HCT116 (cell line): ENCODE measurements at regions not wholly inside any gene's neighbourhood (a gene's known extent, or its start where the extent isn't known, plus 50 kb on each side); places are given as distances from the start of the nearest gene placed in this dataset.

Experiments
- CBX3 ChIP-seq: IDR thresholded peaks from 2 replicates; pipeline ENCODE4 v1.6.1; 2012; ENCODE audit warnings: low read depth
- CEBPB ChIP-seq: IDR thresholded peaks from 2 replicates; pipeline ENCODE4 v1.6.1; 2012; ENCODE audit warnings: low read depth
- EZH2 ChIP-seq: fragments of 200-600 bp; sonication (generic); IDR thresholded peaks from 2 replicates; pipeline ENCODE4 v1.6.1; 2017; ENCODE audit warnings: antibody characterized with exemption, mixed run types
- EZH2phosphoT487 ChIP-seq: fragments of 200-600 bp; IDR thresholded peaks from 2 replicates; pipeline ENCODE4 v1.6.1; 2018; ENCODE audit warnings: antibody characterized with exemption, borderline replicate concordance
- JUND ChIP-seq: IDR thresholded peaks from 2 replicates; pipeline ENCODE4 v1.6.1; 2012
- POLR2A ChIP-seq: IDR thresholded peaks from 2 replicates; pipeline ENCODE4 v1.7.0; 2011; ENCODE audit warnings: borderline replicate concordance; ENCODE audit not compliant: insufficient read depth, insufficient read length; ENCODE audit errors: extremely low read depth
- POLR2AphosphoS5 ChIP-seq: IDR thresholded peaks from 2 replicates; pipeline ENCODE4 v1.6.1; 2011; ENCODE audit warnings: mild to moderate bottlenecking, low read depth, low read length, moderate library complexity
- SIN3A ChIP-seq: IDR thresholded peaks from 2 replicates; pipeline ENCODE4 v1.6.1; 2012; ENCODE audit warnings: low read depth
- YY1 ChIP-seq: IDR thresholded peaks from 2 replicates; pipeline ENCODE4 v1.6.1; 2011; ENCODE audit warnings: low read length, low read depth, moderate library complexity, mild to moderate bottlenecking; ENCODE audit not compliant: insufficient replicate concordance; ENCODE audit errors: extremely low read depth
- ZFX ChIP-seq: fragments of 450-650 bp; IDR thresholded peaks from 2 replicates; pipeline ENCODE4 v1.6.1; 2017
- ZNF274 ChIP-seq: fragments of 200-500 bp; sonication (Bioruptor generic); IDR thresholded peaks from 2 replicates; pipeline ENCODE4 v1.6.1; 2014; ENCODE audit warnings: mild to moderate bottlenecking, low read depth, low read length, inconsistent platforms
- TF ChIP-seq, protein P1 (sequence below), 3 experiments: fragments of 200-600 bp in 1 of 3; sonication (generic) in 1 of 3; IDR thresholded peaks in 2 of 3; conservative IDR thresholded peaks in 1 of 3; 2 replicates each; pipeline ENCODE4 v1.5.1; 2012 to 2017; ENCODE audit warnings: low read depth in 2 of 3, low read length in 2 of 3, antibody characterized with exemption in 1 of 3, borderline replicate concordance in 1 of 3, control low read depth in 1 of 3, mild to moderate bottlenecking in 1 of 3, mixed read lengths in 1 of 3, mixed run types in 1 of 3, moderate library complexity in 1 of 3; ENCODE audit not compliant: insufficient read depth in 1 of 3
- TF ChIP-seq, protein P2 (sequence below): IDR thresholded peaks from 2 replicates; pipeline ENCODE4 v1.6.1; 2012

DNA sequence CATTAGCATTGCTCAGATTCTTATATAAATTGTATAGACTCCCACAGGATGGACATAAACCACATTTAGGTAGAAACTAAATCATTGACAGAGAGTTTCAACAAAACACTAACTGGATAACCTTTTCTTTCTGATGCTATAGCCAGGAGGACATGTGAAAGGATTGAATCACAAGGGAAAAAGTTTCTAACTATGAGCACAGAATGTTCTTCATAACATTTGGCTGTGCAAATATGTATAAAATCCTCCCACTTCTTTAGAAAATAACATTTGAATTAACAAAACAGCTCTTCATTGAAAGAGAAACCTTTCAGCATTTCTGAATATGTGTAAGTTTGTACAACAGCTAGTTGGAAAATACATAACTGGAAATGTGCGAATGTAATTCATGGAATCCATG, 167.3 kb downstream of the TBX15 start:
- TF ChIP-seq POLR2A, result no peak
- TF ChIP-seq, protein P1, sequence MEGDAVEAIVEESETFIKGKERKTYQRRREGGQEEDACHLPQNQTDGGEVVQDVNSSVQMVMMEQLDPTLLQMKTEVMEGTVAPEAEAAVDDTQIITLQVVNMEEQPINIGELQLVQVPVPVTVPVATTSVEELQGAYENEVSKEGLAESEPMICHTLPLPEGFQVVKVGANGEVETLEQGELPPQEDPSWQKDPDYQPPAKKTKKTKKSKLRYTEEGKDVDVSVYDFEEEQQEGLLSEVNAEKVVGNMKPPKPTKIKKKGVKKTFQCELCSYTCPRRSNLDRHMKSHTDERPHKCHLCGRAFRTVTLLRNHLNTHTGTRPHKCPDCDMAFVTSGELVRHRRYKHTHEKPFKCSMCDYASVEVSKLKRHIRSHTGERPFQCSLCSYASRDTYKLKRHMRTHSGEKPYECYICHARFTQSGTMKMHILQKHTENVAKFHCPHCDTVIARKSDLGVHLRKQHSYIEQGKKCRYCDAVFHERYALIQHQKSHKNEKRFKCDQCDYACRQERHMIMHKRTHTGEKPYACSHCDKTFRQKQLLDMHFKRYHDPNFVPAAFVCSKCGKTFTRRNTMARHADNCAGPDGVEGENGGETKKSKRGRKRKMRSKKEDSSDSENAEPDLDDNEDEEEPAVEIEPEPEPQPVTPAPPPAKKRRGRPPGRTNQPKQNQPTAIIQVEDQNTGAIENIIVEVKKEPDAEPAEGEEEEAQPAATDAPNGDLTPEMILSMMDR (IDR thresholded peaks at IDR 0.05 in 2 of 3, conservative IDR thresholded peaks at IDR 0.05 in 1 of 3; ENCODE audit: borderline replicate concordance in 1 of 3, insufficient read depth in 1 of 3, low read depth in 2 of 3, low read length in 2 of 3), result no peak
- TF ChIP-seq EZH2, result no peak
- TF ChIP-seq POLR2AphosphoS5, result no peak
- TF ChIP-seq, protein P2, sequence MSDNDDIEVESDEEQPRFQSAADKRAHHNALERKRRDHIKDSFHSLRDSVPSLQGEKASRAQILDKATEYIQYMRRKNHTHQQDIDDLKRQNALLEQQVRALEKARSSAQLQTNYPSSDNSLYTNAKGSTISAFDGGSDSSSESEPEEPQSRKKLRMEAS, result no peak
- TF ChIP-seq YY1, result no peak
- no peak for TF ChIP-seq EZH2phosphoT487
- no peak for TF ChIP-seq CEBPB
- no peak for TF ChIP-seq JUND
- TF ChIP-seq SIN3A, result no peak
- no peak for TF ChIP-seq CBX3
- no peak for TF ChIP-seq ZNF274
- no peak for TF ChIP-seq ZFX
